GM21360 (cell line): ENCODE measurements at regions not wholly inside any gene's neighbourhood (a gene's known extent, or its start where the extent isn't known, plus 50 kb on each side); places are given as distances from the start of the nearest gene placed in this dataset.

Source experiments
- ATAC-seq: cut with Tn5 transposase; IDR thresholded peaks from one replicate; pipeline ENCODE4 v1.9.1; 2021; ENCODE audit warnings: mild to moderate bottlenecking, moderate library complexity; ENCODE audit not compliant: unreplicated experiment

DNA sequence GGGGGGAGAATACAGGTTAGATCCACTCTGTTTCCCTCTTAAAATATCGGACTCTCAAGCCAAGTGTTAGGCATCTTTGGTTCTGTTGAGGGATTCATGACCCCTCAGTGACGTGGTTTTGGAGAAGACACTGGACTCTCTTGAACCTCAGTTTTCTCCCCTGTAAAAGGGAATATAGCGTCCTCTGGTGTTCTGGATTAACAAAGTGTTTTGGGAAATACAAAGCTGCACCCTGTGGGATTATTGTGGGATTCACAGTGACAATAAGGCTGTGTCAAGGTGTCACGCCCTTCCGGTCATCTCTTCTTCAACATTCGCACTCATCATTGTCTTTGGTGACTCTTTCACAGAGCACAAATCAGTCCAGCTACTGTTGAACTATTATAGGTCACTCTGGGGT is 139.0 kb downstream of the IRX1 start:
- ATAC-seq: no peak

DNA sequence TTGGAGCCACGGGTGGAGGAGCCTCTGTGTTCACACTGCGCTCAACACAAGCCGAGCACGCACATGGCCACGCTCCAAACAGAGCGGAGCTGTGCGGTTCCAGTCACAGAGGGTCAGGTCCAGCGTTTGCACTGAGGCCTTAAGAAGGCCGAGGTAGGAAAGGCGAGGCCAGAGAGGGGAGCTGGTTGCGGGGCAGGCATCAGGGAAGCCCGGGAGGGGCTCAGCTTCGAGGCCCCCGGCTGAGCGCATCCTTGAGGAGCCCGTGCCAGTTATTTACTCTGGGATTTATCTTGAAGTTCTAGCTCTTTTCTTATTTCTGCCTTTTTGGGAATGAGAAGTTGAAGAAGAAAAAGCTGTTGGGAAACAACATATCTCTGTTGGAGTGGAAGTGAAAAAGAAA is 140.8 kb downstream of the IRX1 start:
- no peak for ATAC-seq

DNA sequence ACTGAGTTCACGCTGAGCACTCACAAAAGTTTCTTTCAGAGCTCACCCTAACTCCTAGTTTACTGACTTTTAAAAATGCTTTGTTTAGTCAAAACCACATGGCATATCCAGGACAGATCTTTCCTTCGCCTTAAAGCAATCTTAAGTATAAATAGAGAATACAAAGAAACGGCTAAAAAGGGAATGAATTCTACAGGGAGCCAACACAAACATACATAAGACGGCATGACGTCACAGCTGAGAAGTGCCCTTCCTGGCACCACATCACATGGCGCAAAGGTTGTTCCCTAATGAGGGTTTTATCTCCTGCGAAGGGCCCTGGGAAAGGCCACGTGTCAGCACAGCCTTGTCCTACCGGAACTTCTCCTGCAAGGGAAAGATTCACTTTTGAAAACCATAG is 141.3 kb downstream of the IRX1 start:
- ATAC-seq: no peak

DNA sequence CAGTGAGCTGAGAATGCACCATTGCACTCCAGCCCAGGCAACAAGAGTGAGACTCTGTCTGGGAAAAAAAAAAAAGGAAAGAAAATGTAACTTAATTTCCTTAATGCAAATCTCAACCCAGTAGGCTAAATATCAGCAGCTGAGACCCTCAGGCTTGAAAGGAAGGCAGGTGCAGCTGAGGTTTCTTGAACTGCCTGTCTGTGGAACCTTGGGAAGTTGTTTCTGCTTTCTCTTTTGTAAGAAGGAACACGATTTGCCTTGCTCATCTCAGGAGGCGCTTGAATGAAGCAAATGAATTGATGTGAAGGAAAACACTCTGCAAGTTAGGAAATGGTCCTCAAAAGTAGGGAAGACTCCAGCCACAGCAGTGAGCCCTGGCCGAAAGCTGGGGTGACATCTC is 143.3 kb downstream of the IRX1 start:
- no peak for ATAC-seq

DNA sequence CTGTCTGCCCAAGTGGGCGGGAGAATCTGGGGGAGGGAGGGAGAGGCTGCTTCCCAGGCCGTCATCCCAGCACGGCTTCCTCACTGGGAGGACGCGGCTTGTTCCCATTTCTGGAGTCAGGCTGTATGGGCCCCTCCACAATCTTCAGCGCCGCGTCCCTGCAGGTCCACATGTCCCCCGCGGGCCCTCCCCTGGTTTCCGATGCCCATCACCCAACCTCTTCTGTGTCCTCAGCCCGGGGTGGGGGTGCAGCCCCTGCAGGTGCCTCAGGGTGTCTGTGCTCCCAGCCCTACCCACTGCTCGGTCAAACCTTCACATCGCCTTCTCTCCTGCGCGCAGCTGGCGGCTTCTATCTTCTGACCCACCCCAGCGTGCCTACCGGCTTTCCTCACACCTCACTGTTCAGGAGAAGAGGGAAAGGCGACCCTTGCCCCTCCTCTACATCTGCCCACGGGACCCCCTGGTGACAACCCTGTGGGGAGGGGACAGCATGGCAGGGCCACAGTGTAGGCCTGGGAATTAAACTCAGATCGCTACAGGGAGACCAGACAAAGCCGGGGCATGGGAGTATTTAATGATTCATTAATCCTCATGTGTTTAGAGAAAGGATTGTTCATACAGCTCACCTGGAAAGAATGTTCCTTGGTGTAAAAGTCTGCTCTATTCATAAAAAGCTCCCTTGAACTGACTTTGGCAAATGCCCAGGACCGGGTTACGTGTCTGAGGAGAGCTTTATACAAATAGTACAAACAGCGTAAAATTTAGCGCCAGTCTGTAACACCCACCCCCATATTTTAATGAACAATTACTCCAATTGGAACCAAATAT is 145.1 kb downstream of the IRX1 start:
- no peak for ATAC-seq

DNA sequence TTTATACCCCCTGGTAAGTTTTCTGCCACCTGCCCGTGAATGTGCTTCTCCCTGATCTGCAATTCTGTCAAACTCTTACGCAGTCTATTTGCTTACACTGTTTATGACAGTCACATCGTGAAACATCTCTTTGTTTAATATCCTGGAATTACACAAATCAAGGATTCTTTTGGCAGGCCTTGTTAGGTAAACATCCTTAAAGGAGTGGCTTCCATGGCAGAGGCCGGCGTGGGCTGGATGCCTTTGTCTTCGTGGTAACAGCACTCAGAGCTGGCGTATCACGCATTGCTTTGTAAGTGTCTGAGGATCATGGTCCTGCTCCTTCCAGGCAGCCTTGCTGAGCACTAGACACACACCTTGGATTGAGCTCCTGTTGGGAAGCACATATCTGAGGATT is 145.7 kb downstream of the IRX1 start:
- ATAC-seq: no peak

DNA sequence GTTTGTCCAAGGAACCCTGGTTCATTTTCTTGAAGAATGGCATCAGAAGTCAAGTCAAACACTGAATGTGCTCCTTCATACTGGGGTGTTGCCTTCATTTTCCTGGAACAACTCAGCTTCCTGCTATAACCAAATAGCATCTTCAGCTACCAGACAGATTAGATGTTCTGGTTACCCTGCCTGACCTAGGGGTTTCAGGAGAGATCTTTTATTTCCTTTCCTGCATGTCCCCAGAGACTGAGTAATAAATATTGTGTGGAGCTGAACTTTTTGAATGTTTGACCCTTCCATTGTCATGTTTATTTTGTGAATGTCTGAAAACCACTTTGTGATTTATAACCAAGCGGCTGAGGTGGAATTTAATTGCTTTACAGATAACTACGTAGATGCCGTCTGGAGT is 147.1 kb downstream of the IRX1 start:
- no peak for ATAC-seq

DNA sequence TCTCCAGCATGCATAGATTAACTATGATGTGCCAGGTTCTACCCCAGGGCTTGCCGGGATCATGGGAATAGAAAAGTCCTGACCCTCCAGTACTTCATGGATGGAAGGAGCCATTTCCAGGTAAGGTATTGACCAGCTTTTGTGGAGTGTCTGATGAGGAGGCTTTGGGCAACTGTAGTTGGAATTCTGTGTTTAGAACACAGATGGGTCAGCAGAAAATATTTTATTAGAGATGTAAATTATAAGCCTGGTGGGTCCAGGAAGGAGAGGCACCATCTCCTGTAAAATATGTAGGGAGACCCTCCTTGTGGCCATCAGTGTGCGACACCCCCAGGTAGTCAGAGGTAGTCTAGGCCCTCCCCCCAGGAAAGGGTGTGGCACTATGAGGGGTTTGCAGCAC is 156.2 kb downstream of the IRX1 start:
- no peak for ATAC-seq

DNA sequence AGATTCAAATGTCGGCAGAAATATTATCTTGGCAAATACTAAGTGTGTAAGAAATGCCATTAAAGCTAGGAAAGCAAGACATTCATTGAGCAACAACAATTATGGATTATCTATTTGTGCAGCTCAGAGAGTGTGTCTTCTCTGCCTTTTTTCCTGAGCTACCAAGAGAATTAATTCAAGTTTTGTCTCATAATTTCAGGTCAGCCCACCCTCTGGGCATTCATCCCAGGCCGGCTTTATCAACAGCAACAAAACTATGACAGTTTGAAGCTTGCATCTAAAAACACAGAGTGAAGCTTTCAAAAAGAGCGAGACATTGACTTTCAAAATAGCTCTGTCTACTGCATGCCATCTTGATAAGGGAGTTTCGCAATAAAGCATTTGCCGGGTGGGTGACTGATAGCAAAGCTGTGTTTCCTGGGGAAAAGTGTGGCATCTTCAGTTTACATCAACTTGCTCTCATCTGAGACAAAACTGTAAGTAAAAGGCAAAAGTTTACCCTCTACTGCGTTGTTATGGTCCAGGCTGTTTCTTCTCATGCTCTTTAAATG is 182.4 kb downstream of the IRX1 start:
- no peak for ATAC-seq

DNA sequence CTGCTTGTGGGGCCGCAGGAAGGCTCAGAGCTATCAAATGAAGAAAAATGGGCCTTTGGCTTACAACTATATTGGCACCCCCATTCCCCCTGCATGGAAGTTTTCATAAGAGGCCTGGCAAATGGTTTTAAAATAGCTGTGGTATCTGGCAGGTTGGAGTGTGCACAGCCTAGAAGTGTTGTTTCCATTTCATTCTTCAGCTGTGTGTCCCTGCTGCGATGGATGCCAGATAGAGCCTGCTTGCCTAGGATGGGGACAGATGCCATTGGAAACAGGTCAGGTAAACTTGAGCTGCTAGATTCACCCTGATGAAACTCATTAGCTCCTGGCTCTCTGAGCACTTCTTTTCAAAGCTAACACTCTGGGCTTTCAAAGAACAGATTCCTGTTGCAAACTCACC is 183.3 kb downstream of the IRX1 start:
- ATAC-seq: no peak

DNA sequence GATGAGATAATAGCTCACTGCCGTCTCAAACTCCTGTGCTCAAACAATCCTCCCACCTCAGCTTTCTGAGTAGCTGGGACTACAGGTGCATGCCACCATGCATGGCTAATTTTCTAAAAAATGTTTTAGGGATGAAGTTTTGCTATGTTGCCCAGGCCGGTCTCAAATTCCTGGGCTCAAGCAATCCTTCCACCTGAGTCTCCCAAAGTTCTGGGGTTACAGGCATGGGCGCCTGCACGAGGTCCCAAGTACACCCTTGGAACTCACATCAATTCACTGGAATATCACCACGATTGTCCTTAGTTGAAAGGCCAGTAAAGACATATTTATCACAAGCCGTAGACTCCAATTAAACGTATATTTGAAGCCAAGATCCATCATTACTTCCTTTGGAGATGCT is 184.6 kb downstream of the IRX1 start:
- no peak for ATAC-seq

DNA sequence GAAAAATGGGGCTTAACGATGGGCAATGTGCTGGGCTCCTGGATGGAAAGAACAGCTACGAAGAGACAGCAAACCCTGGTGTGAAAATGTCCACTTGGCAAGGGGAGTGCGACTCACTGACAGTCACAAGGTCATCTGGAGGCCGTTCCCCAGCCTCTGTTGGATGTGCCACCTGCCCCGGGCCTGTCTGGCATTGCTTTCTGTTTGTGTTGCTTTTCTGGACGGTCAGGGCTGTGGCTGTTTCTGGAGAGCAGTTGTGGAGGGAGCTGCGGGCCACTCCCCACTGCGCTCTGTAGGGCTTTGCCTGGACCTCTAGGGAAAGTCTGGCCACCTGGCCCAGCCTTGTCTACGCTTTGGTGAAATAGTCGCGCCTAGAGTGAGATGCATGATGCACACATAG is 185.3 kb downstream of the IRX1 start:
- no peak for ATAC-seq

DNA sequence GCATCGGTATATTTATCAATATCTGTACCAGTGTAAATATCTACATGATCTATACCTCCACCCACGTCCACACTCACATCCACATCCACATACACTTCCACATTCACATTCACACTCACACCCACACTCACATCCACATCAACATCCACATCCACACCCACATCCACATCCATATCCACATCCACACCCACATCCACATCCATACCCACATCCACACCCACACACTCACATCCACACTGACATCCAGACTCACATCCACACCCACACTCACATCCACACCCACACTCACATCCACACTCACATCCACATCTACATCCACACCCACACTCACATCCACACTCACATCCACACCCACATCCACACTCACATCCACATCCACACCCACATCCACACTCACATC is 189.2 kb downstream of the IRX1 start:
- ATAC-seq: no peak

DNA sequence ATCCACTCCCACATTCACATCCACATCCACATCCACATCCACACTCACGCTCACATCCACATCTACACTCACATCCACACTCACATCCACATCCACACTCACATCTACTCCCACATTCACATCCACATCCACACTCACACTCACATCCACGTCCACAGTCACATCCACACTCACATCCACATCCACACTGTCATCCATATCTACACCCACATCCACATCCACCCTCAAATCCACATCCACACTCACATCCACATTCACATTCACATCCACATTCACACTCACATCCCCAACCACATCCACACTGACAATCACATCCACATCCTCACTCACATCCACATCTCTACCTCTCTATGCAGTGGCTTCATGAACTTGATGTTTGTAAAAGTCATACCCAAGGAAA is 190.5 kb downstream of the IRX1 start:
- ATAC-seq: no peak

DNA sequence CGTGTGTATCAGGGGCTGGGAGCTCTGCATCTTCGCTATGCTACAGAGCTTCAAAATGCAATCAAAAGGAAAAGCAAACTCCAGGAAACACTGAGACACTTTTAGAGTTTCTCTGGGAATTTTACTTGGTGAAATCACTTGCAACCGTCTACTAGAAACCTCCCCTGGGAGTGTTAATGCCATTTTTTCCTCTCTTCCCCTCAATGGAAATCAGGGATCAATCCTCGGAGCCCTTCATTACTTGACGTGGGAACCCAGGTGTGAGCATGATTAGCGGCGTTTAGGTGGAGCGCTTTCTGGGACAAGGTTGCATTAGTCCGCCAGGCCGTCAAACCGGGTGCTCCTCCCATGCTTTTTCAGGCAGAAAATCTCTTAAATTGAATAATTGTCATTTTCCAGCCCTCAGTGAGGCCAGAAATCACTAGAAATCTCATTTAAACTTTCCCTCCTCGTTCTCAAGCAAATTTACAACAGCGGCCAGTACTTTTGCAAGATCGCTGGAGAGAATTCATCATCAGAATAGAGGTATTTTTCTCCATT is 191.3 kb downstream of the IRX1 start:
- ATAC-seq: no peak

DNA sequence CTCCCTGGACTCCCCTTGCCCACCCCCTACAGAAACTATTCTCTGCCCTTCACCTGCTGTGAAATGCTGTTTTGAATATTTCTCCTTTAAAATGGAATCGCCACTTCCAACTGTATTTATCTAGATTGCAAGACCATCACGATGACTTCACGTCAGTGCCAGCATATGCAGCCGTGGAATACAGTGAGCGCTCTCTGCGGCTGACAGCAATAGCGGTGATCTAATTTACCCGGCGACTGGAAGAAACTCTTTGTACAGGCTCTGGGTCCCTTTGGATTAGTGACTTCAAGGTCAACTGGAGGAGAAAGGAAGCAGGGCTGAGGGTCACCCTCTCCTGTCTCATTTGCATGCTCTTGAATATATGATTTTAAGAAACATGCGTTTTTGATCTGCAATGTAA is 192.0 kb downstream of the IRX1 start:
- ATAC-seq: no peak

DNA sequence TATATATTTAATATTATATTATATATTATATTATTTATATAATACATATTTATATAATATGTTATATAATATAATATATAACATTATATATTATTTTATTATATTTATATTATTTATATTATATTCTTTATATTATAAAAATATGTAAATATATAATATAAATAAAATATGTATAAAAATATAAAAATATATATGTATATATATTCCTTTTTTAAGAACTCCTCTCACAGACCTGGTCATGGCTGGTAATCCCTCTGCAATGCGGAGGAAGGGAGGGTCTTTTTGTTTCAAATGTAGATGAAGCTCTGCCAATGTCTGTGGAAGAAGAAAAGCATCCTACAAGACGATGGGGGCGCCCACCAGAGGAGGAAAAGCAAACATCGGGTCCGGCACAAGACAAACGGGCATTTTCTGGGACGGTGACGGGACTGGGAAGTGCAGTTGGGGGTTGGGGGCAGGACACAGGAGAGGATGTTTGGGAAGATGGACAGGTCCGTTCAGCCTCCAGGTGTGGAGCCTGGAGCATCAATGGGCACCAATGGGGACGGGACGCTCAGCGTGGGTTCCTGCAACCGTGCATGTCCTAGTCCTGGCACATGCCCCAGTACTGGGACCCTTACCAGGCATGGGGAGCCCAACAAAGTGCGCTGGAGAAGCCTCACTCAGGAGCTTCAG is 194.0 kb downstream of the IRX1 start:
- no peak for ATAC-seq

DNA sequence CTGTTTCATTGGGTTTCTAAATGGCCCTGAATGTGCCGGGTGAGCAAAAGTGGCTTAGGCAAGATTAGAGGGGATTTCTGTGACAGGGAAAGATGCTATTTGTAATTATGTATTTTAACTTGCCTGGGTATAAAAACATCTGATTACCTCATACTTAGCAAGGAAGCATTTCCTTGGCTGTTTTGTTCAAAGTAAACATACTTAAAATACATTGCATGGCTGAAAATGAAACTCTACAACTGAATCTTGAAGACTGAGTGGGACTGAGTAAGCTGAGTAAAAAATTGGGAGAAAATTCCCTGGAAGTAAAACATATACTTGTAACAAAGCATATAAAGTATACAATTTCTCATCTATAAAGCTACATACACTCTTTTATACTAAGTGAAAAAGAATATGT is 197.5 kb downstream of the IRX1 start:
- ATAC-seq: no peak

DNA sequence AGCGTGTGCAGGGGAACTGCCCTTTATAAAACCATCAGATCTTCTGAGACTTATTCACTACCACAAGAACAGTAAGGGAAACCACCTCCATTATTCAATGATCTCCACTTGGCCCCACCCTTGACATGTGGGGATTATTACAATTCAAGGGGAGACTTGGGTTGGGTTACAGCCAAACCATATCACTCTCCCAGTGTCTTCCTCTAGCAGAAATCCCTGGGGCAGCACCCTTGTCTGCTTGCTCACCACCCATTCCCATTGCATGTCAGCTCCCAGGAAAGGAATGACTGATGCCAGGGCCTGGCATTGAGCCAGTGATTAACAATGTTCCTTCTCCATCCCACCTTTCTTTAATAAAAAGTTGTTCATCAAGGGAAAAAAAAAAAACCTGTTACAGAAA is 199.0 kb downstream of the IRX1 start:
- no peak for ATAC-seq

DNA sequence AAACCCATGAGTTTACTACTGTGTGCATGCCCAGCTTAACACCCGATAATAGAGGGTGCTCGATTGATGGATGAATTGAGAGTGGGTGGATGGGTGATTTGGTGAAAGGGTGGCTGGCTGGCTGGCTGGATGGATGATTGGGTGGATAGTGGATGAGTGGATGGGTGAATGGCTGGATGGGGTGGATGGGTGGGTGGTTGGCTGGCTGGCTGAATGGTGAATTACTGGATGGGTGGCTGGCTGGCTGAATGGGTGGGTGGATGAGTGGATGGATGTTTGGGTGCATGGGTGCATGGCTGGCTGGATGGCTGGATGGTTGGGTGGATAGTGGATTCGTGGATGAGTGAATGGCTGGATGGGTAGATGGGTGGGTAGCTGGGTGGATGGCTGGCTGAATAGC is 201.1 kb downstream of the IRX1 start:
- no peak for ATAC-seq

DNA sequence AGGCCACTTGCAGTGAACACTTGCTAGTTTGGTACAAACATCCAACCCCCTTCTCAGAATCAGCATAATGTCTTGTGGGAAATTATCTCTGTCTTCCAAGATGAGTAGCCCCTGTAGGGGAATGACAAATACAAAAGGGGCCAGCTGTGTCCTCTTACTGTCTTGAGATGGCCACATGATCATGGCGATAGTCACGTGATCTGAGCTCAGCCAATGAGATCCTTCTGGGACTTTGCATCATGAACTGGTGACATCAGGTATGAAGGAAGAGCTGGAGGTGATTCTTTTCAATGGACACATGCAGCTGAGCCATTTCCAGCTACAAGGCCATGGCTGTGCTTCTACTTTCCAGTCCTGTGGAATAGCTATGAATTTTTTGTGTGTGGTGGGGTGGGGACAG is 206.3 kb downstream of the IRX1 start:
- ATAC-seq: no peak

DNA sequence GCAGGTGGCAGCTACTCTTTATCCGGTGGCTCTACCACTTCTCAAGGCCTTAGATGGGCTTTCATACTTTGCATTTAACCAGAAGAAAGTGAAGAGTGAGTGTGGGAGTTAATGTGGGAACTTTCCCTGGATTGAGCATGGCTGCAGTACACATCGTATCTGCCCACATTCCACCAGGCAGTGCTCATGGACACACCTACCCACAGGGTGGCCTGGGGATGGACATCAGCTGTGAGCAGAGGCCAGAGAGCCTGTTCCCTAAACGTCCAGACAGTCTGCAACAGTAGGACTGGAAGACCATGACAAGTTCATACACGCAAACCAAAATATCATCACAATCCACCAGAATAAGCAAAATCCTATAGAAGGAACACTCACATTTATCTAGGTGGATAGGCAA is 213.8 kb downstream of the IRX1 start:
- no peak for ATAC-seq
